ENCODE measurements at regions not wholly inside any gene's neighbourhood (a gene's known extent, or its start where the extent isn't known, plus 50 kb on each side); places are given as distances from the start of the nearest gene placed in this dataset.

- TF ChIP-seq CTCF (IDR thresholded peaks at IDR 0.05) = no peak
- no peak for TF ChIP-seq EP300 (IDR thresholded peaks at IDR 0.05)
- no peak for TF ChIP-seq POLR2A (IDR thresholded peaks at IDR 0.05)
Observed at GRCh38 chr12:25387732-25388050, 137.0 kb upstream of the KRAS start.
